ENCODE measurements at regions not wholly inside any gene's neighbourhood (a gene's known extent, or its start where the extent isn't known, plus 50 kb on each side); places are given as distances from the start of the nearest gene placed in this dataset.

- no peaks in the 10 kb centered on the region for H3K36me3 ChIP-seq (replicated peaks in 1 of 2; ENCODE audit: control extremely low read depth in 1 of 2, control insufficient read depth in 1 of 2, extremely low read depth in 1 of 2, insufficient read depth in 2 of 2, low read length in 1 of 2)
- H3K4me3 Mint-ChIP-seq = no peak overlapping the region
- H3K4me3 ChIP-seq (ENCODE audit: control extremely low read depth in 1 of 5, extremely low read depth in 1 of 5, insufficient read depth in 1 of 5, low read depth in 2 of 5, low read length in 4 of 5) = no peak overlapping the region
- TF ChIP-seq EZH2 (IDR thresholded peaks at IDR 0.05; ENCODE audit: borderline replicate concordance, insufficient read depth, low read depth, low read length, poor library complexity, severe bottlenecking) (no peak), CTCF (IDR thresholded peaks at IDR 0.05) (no peak)
- no peak overlapping the region for H3K4me2 ChIP-seq (replicated peaks; ENCODE audit: low read depth, low read length, poor library complexity, severe bottlenecking)
- no peaks in the 10 kb centered on the region for H3K4me1 ChIP-seq (ENCODE audit: control insufficient read depth in 2 of 2, insufficient read depth in 2 of 2, low read length in 2 of 2)
- no peaks in the 10 kb centered on the region for H3K9me3 Mint-ChIP-seq (ENCODE audit: insufficient read depth)
- H2AFZ ChIP-seq (ENCODE audit: insufficient read depth, low read depth, low read length, poor library complexity, severe bottlenecking) = no peak overlapping the region
- no peaks in the 10 kb centered on the region for H3K4me1 Mint-ChIP-seq
- no peaks in the 10 kb centered on the region for H3K27me3 Mint-ChIP-seq
- no peaks in the 10 kb centered on the region for H3K9me3 ChIP-seq (ENCODE audit: control extremely low read depth in 1 of 3, control insufficient read depth in 2 of 3, insufficient read depth in 1 of 3, low read length in 2 of 3)
- 72% methylated on average over 5 of the region's 5 CpGs for WGBS (ENCODE audit: insufficient coverage)
- DNase-seq (no peak), ATAC-seq (ENCODE audit: low read depth) (no peak)
- no peak overlapping the region for H3K27ac ChIP-seq (ENCODE audit: low read length in 2 of 2)
- no peaks in the 10 kb centered on the region for H4K20me1 ChIP-seq (ENCODE audit: control insufficient read depth, insufficient read depth, low read length, poor library complexity, severe bottlenecking)
- H3K27ac Mint-ChIP-seq = no peak overlapping the region
- CTCF ChIA-PET = no interaction called here
- intact Hi-C loops (cut with micrococcal nuclease) = no loop called here
- no peaks in the 10 kb centered on the region for H3K27me3 ChIP-seq (replicated peaks in 1 of 4; ENCODE audit: control extremely low read depth in 1 of 4, control insufficient read depth in 3 of 4, insufficient read depth in 4 of 4, low read length in 3 of 4)
- H3K79me2 ChIP-seq (ENCODE audit: control insufficient read depth, insufficient read depth, low read length) = no peaks in the 10 kb centered on the region
- POLR2A ChIA-PET = no interaction called here
- H3K9ac ChIP-seq (ENCODE audit: low read length) = no peak overlapping the region
These were observed 998.0 kb downstream of the DSC3 start for GRCh38 chr18:30044496-30044895.

GRCh38 chr18:30039201-30039600 is 1003.3 kb downstream of the DSC3 start:
- Mint-ChIP-seq H3K4me1 (no peaks in the 10 kb centered on the region), H3K27ac (no peak overlapping the region), H3K9me3 (ENCODE audit: insufficient read depth) (peaks cover 5% of the 10 kb centered on the region), H3K4me3 (no peak overlapping the region), H3K27me3 (no peaks in the 10 kb centered on the region)
- Histone ChIP-seq H3K36me3 (replicated peaks in 1 of 2; ENCODE audit: control extremely low read depth in 1 of 2, control insufficient read depth in 1 of 2, extremely low read depth in 1 of 2, insufficient read depth in 2 of 2, low read length in 1 of 2) (no peaks in the 10 kb centered on the region), H3K27me3 (replicated peaks in 1 of 4; ENCODE audit: control extremely low read depth in 1 of 4, control insufficient read depth in 3 of 4, insufficient read depth in 4 of 4, low read length in 3 of 4) (no peaks in the 10 kb centered on the region), H3K9me3 (ENCODE audit: control extremely low read depth in 1 of 3, control insufficient read depth in 2 of 3, insufficient read depth in 1 of 3, low read length in 2 of 3) (peaks cover 0 to 4% (median 2%) of the 10 kb centered on the region in 3 donors), H4K20me1 (ENCODE audit: control insufficient read depth, insufficient read depth, low read length, poor library complexity, severe bottlenecking) (no peaks in the 10 kb centered on the region), H3K4me2 (replicated peaks; ENCODE audit: low read depth, low read length, poor library complexity, severe bottlenecking) (no peak overlapping the region), H3K4me1 (ENCODE audit: control insufficient read depth in 2 of 2, insufficient read depth in 2 of 2, low read length in 2 of 2) (no peaks in the 10 kb centered on the region), H2AFZ (ENCODE audit: insufficient read depth, low read depth, low read length, poor library complexity, severe bottlenecking) (no peak overlapping the region), H3K9ac (ENCODE audit: low read length) (no peak overlapping the region), H3K79me2 (ENCODE audit: control insufficient read depth, insufficient read depth, low read length) (no peaks in the 10 kb centered on the region), H3K4me3 (ENCODE audit: control extremely low read depth in 1 of 5, extremely low read depth in 1 of 5, insufficient read depth in 1 of 5, low read depth in 2 of 5, low read length in 4 of 5) (no peak overlapping the region), H3K27ac (ENCODE audit: low read length in 2 of 2) (no peak overlapping the region)
- TF ChIP-seq CTCF (IDR thresholded peaks at IDR 0.05) (no peak), EZH2 (IDR thresholded peaks at IDR 0.05; ENCODE audit: borderline replicate concordance, insufficient read depth, low read depth, low read length, poor library complexity, severe bottlenecking) (no peak)
- ChIA-PET CTCF (no interaction called here), POLR2A (no interaction called here)
- no peak for ATAC-seq (ENCODE audit: low read depth)
- intact Hi-C loops (cut with micrococcal nuclease) = no loop called here
- no peak for DNase-seq

All from B cell (primary cell).